ENCODE measurements at regions not wholly inside any gene's neighbourhood (a gene's known extent, or its start where the extent isn't known, plus 50 kb on each side); places are given as distances from the start of the nearest gene placed in this dataset.

GRCh38 chr2:146305164-146305563 lies 1539.7 kb upstream of the ACVR2A start:
- no peak for DNase-seq

GRCh38 chr2:146301287-146301686 lies 1543.5 kb upstream of the ACVR2A start:
- DNase-seq: no peak

GRCh38 chr2:146295080-146295670 lies 1549.7 kb upstream of the ACVR2A start:
- DNase-seq: no peak

GRCh38 chr2:146287281-146287680 lies 1557.5 kb upstream of the ACVR2A start:
- DNase-seq: no peak

GRCh38 chr2:146278881-146279280 lies 1565.9 kb upstream of the ACVR2A start:
- DNase-seq: no peak

- no peak for DNase-seq
Observed at GRCh38 chr2:146271131-146271831, 1573.5 kb upstream of the ACVR2A start.

GRCh38 chr2:146270618-146271017 lies 1574.2 kb upstream of the ACVR2A start:
- DNase-seq: no peak

GRCh38 chr2:146267093-146267492 lies 1577.7 kb upstream of the ACVR2A start:
- no peak for DNase-seq

GRCh38 chr2:146265656-146266055 lies 1579.2 kb upstream of the ACVR2A start:
- no peak for DNase-seq

- no peak for DNase-seq
Observed at GRCh38 chr2:146262606-146263005, 1582.2 kb upstream of the ACVR2A start.

GRCh38 chr2:146260551-146260950 lies 1584.3 kb upstream of the ACVR2A start:
- DNase-seq: no peak

- no peak for DNase-seq
Observed at GRCh38 chr2:146259816-146260215, 1585.0 kb upstream of the ACVR2A start.

GRCh38 chr2:146258071-146258470 lies 1586.8 kb upstream of the ACVR2A start:
- no peak for DNase-seq

GRCh38 chr2:146252119-146252518 lies 1592.7 kb upstream of the ACVR2A start:
- DNase-seq: no peak

- DNase-seq: no peak
Observed at GRCh38 chr2:146251328-146251727, 1593.5 kb upstream of the ACVR2A start.

GRCh38 chr2:146246736-146247523 lies 1597.9 kb upstream of the ACVR2A start:
- no peak for DNase-seq

- DNase-seq: no peak
Observed at GRCh38 chr2:146246002-146246735, 1598.7 kb upstream of the ACVR2A start.

- no peak for DNase-seq
Observed at GRCh38 chr2:146244830-146245229, 1600.0 kb upstream of the ACVR2A start.

GRCh38 chr2:146244131-146244530 lies 1600.7 kb upstream of the ACVR2A start:
- no peak for DNase-seq

- no peak for DNase-seq
Observed at GRCh38 chr2:146241023-146241422, 1603.8 kb upstream of the ACVR2A start.

GRCh38 chr2:146240391-146240790 lies 1604.4 kb upstream of the ACVR2A start:
- DNase-seq: no peak

- DNase-seq: no peak
Observed at GRCh38 chr2:146239392-146240135, 1605.3 kb upstream of the ACVR2A start.

Measured in GF-D8 (cell line).